Stimulated activated CD4-positive, alpha-beta T cell treated with anti-CD3 and anti-CD28 coated beads, Interleukin-2, amount 100 ng/mL, for 4 hours (primary cell): ENCODE measurements at regions not wholly inside any gene's neighbourhood (a gene's known extent, or its start where the extent isn't known, plus 50 kb on each side); places are given as distances from the start of the nearest gene placed in this dataset.

Source experiments
- DNase-seq: peaks from one replicate; pipeline ENCODE4 v3.0.0-alpha.2; 2020; ENCODE audit warnings: low read depth

DNA sequence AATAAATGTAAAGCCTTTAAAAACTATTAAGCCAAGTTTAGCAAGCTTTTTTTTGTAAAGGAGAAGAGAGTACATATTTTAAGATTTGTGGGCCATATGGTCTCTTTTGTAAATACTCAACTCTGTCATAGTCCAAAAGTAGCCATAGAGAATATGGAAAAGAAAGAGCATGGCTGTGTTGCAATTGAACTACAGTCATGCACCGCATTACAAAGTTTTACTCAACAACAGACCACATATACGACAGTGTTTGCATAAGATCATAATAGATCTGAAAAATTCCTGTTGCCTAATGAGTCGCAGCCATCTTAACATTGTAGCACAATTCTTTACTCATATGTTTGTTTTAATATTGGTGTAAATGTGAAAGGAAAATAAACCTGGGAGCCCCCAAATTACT is 440.8 kb downstream of the HTR7 start:
- DNase-seq: no peak

- DNase-seq: no peak
Observed at GRCh38 chr10:90417476-90418210, 440.2 kb downstream of the HTR7 start.

GRCh38 chr10:90418869-90419652 is 438.8 kb downstream of the HTR7 start:
- no peak for DNase-seq

DNA sequence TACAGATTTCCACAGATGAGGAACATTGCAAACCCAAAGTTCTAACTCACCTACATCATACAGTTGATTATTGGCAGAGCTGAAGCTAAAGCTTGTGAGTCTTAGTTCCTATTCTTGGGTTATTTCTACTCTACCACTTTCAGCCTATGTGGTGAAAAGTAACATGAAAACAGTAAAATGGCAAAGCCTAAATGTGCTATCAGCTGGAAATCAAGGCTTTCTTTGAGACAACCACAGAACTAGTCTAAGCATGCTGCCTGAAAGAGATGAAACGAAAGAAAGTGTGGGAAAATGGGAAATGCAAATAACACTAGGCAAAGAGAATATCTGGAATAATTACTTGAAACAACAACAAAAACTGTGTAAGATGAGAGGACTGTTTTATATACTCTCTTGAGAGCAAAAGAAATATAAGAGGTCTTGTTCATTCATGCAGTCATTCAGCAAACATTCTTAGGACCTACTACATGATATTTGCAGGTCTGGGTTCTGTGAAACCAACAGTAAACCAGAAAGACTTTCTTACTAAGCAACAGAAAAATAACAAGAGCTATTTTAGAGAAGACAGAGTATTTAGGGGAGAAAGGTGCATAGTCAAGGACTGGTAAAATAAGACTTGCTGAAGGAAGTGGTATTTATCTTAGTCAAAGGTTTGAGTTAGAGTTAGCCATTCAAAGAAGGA is 437.1 kb downstream of the HTR7 start:
- no peak for DNase-seq

DNA sequence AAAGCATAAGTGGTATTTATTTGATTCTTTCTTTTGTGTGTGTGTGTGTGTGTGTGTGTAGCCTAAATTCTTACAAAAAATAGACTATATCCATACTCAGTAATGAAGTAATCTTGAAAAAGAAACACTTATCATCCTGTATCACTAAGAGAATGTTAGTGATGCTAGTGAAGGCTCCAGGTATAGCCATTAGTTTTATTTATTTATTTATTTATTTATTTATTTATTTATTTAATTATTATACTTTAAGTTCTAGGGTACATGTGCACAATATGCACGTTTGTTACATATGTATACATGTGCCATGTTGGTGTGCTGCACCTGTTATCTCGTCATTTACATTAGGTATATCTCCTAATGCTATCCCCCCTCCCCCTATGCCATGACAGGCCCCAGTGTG is 436.0 kb downstream of the HTR7 start:
- DNase-seq: no peak

DNA sequence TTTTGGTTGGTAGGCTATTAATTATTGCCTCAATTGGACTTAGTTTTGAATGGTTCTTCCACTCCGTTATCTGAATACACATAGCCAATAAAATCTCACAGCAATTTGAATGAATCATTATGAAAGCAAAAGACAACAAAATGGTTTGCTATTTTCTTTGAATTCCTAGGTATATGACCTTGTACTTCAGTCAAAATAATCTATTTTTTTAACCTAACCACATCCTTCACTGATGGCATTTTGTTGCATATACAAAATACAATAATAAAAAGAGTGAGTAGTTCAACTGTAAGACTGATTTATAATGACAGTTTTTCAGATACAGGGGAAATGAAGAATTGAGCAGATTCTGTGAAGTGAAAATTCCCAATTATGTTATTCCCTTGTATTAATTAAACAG is 433.1 kb downstream of the HTR7 start:
- no peak for DNase-seq

DNA sequence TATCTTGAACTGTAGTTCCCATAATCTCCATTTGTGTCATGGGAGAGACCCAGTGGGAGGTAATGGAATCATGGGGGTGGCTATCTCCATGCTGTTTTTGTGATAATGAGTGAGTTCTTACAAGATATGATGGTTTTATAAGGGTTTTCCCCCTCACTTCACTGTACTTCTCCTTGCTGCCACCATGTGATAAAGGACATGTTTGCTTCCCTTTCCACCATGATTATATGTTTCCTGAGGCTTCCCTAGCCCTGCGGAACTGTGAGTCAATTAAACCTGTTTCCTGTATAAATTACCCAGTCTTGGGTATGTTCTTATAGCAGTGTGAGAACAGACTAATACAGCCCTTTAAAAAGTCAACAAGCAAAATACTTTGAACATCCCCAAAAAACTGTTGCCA is 427.7 kb downstream of the HTR7 start:
- no peak for DNase-seq

- DNase-seq: no peak
Observed at GRCh38 chr10:90432866-90433265, 425.0 kb downstream of the HTR7 start.

DNA sequence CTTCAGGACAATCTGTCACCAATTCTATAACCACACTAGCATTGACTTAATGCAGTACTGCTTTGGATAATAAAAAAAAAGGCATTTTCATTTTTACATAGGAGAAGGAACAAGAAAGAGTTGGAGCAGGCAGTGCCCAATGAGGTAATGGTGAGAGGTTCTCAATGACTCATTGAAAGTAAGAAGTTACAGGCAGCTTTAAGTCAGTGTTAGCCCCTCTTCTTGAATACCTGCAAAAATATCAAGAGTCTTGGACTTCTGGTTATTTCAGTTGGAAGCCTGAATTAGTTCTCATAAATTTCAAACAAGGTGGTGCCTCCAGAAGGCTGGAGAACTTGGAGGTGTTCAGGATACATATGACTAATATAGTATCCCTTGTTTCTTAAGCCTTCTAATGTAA is 422.5 kb downstream of the HTR7 start:
- no peak for DNase-seq

DNA sequence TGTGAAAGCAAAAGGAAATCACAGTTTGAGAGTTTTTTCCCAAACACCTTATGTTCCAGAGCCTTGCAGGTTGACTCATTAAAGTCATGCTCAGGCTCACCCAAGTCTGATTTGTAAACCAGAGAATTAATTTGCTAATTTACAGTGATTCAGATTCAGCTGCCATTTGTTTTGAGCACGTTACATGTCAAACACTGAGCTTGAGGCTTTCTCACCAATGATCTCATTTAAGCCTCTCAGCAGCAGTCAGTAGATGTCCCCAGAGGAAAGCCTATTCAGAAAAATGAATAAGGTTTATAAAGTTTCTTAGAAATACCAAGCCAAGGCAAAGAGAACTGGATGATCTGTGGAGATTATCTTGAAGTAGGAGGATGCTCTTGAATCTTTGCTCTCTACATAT is 420.4 kb downstream of the HTR7 start:
- no peak for DNase-seq

- DNase-seq: no peak
Observed at GRCh38 chr10:90440870-90441269, 417.0 kb downstream of the HTR7 start.

DNA sequence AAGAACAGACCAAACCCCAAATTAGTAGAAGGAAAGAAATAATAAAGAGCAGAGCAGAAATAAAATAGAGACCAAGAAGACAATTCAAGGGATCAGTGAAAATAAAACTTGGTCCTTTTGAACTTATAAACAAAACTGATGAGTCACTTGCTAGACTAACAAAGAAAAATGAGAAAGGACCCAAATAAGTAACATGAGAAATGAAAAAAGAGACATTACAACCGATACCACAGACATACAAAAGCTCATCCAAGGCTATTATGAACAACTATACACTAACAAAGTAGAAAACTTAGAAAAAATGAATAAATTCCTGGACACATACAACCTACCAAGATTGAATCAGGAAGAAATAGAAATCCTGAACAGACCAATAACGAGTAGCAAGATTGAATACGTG is 414.5 kb downstream of the HTR7 start:
- DNase-seq: no peak

DNA sequence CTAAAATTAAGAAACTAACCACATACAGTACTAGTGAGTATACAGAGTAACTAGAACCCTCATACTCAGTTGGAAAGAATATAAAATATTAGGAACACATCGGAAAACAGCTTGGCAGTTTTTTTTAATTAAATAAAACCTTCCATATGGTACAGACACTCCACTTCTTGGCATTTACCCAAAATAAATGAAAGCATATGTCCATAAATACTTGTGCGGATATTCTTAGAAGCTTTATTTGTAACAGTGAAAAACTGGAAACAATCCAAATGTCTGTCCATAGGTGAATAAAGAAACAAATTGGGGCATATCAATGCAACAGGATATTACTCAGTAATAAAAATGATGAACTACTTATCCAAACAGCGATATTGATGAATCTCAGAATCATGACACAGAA is 410.0 kb downstream of the HTR7 start:
- DNase-seq: no peak

GRCh38 chr10:90450797-90451196 is 407.0 kb downstream of the HTR7 start:
- DNase-seq: no peak

DNA sequence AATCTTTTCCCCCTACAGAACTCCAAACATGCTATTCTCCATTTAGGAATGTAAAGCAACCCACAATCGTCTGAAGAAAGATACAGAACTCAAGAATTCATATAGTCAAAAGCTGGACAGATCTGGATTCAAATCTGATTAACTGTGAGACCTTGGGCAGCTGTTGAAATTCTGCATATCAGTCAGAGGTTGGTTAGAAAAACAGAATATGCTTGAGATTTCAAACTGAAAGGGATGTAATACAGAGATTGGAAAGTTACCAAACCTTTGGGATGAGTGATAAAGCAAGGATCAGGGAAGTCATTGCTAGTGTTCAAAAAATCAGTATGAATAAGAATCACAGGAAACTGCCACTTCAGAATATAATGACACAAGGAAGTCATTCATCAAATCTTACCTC is 406.6 kb downstream of the HTR7 start:
- DNase-seq: no peak

DNA sequence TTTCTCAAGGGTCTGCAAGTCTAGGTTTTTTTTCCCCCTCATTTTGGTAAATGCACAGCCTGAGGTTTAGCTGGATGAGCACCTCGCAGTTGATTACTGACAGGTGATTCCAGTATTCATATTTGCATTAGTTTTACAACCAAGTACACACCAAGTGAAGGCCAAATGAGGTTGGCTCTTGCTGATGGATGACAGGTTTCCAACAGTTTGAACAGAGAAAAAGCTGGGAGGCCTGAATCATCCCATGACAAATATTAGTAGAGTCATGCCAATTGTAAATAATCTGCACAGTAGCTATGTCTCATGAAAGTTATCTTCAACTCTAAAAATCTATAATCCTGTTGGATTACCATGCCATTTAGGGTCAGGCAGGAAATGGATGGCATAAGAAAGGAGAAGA is 399.8 kb downstream of the HTR7 start:
- no peak for DNase-seq

DNA sequence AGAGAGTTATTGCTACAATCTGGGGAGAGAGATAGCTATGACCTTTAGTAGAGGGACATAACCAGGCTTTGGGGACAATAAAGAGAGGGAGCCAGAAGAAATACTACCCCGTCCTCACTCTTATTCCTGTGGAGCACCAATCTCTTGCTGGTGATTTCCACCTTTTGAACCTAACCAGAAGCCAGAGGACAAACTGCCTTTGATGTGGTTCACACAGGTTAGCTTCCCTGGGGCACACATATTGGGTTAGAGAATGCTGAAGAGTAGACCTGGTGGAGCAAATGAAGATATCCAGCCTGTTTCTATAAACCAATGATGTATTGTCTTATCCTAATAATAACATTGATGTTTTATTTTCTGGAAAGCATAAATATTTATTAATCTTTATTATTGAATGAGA is 399.3 kb downstream of the HTR7 start:
- no peak for DNase-seq

DNA sequence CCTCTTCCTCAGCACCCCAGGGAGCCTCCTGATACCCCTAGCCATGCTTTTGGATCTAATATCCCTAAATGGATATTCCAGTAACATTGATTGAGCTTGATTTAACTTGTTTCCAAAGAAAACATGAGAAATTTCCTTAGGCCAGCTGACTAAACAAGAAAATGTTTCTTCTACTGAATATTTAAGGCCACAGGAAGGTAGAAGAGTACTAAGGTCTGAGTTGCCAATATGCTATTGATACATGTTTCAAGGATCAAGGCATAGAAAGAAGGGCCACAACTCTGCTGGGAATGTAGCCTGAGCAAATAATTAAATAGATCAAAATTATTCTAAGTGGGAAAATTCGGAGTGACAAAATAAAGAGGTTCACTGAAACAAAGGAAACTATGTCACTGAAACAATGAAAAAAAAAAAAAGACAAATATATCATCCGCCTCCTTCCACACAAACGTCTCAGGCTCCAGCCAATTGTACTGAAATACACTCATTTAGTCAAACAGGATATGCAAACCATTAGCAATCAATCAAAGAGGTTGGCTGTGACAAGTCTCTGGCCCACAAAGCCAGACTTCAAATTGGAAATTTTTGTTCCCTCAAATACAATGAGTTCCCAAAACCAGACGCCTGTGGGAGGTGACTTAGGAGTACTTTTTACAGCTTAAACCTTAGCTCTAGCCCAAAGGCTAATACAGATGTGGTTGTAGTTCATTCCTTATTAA is 396.2 kb downstream of the HTR7 start:
- DNase-seq: no peak

- DNase-seq: no peak
Observed at GRCh38 chr10:90462749-90463470, 394.9 kb downstream of the HTR7 start.

- DNase-seq: no peak
Observed at GRCh38 chr10:90464329-90464728, 393.5 kb downstream of the HTR7 start.

DNA sequence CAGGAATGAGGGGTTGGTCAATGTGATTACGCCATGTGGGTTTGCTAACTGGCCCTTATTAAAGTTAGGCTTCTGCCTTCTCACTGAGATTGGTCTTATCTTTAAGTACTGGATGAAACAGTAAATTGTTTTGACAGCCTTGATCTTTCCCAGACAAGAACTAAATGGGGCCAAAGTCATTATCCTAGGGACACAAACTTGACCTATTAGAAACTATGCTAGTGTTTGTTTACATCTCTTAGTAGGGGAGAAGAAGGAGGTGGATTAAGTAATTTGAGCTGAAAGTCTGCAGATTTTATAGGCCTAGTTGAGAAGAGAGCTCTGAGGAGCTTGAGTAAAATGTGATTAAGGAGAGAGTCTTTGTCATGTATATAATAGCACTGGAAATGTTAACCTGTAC is 386.9 kb downstream of the HTR7 start:
- no peak for DNase-seq

- DNase-seq: no peak
Observed at GRCh38 chr10:90480466-90480865, 377.4 kb downstream of the HTR7 start.
